ENCODE measurements at regions not wholly inside any gene's neighbourhood (a gene's known extent, or its start where the extent isn't known, plus 50 kb on each side); places are given as distances from the start of the nearest gene placed in this dataset.
"Not testable (repeated sequence)": the region's sequence is repeated elsewhere in the genome, so short reads cannot be mapped to it uniquely, and the experiment has no call there.

GRCh38 chr6:168255283-168255881, 64.2 kb downstream of the DACT2 start:
- no peak for DNase-seq (ENCODE audit: low spot score)

- DNase-seq (ENCODE audit: low spot score), result no peak
Observed at GRCh38 chr6:168252267-168252666, 67.3 kb downstream of the DACT2 start.

- no peak for DNase-seq (ENCODE audit: low spot score)
Observed at GRCh38 chr6:168250250-168250649, 69.3 kb downstream of the DACT2 start.

- no peak for DNase-seq (ENCODE audit: low spot score)
Observed at GRCh38 chr6:168249746-168250145, 69.8 kb downstream of the DACT2 start.

- no peak for DNase-seq (ENCODE audit: low spot score)
Observed at GRCh38 chr6:168248148-168248620, 71.4 kb downstream of the DACT2 start.

GRCh38 chr6:168247443-168248147, 72.0 kb downstream of the DACT2 start:
- DNase-seq (ENCODE audit: low spot score), result no peak

- DNase-seq (ENCODE audit: low spot score), result no peak
Observed at GRCh38 chr6:168244961-168245551, 74.5 kb downstream of the DACT2 start.

- DNase-seq (ENCODE audit: low spot score), result no peak
Observed at GRCh38 chr6:168243812-168244376, 75.7 kb downstream of the DACT2 start.

- no peak for DNase-seq (ENCODE audit: low spot score)
Observed at GRCh38 chr6:168242940-168243225, 76.7 kb downstream of the DACT2 start.

GRCh38 chr6:168242111-168242939, 77.3 kb downstream of the DACT2 start:
- DNase-seq (ENCODE audit: low spot score), result no peak

- DNase-seq (ENCODE audit: low spot score), result no peak
Observed at GRCh38 chr6:168240160-168240559, 79.4 kb downstream of the DACT2 start.

- DNase-seq (ENCODE audit: low spot score), result no peak
Observed at GRCh38 chr6:168239044-168239773, 80.4 kb downstream of the DACT2 start.

- DNase-seq (ENCODE audit: low spot score), result no peak
Observed at GRCh38 chr6:168238159-168238909, 81.2 kb downstream of the DACT2 start.

- DNase-seq (ENCODE audit: low spot score), result not testable (repeated sequence)
Observed at GRCh38 chr6:168233875-168234213, 85.7 kb downstream of the DACT2 start.

- DNase-seq (ENCODE audit: low spot score), result peak; percentile 18
Observed at GRCh38 chr6:168232989-168233874, 86.3 kb downstream of the DACT2 start.

- DNase-seq (ENCODE audit: low spot score), result no peak
Observed at GRCh38 chr6:168232528-168232927, 87.0 kb downstream of the DACT2 start.

GRCh38 chr6:168232062-168232461, 87.5 kb downstream of the DACT2 start:
- DNase-seq (ENCODE audit: low spot score), result no peak

- DNase-seq (ENCODE audit: low spot score), result no peak
Observed at GRCh38 chr6:168231393-168231957, 88.1 kb downstream of the DACT2 start.

- DNase-seq (ENCODE audit: low spot score), result no peak
Observed at GRCh38 chr6:168229368-168229752, 90.2 kb downstream of the DACT2 start.
